ENCODE measurements at regions not wholly inside any gene's neighbourhood (a gene's known extent, or its start where the extent isn't known, plus 50 kb on each side); places are given as distances from the start of the nearest gene placed in this dataset.

DNA sequence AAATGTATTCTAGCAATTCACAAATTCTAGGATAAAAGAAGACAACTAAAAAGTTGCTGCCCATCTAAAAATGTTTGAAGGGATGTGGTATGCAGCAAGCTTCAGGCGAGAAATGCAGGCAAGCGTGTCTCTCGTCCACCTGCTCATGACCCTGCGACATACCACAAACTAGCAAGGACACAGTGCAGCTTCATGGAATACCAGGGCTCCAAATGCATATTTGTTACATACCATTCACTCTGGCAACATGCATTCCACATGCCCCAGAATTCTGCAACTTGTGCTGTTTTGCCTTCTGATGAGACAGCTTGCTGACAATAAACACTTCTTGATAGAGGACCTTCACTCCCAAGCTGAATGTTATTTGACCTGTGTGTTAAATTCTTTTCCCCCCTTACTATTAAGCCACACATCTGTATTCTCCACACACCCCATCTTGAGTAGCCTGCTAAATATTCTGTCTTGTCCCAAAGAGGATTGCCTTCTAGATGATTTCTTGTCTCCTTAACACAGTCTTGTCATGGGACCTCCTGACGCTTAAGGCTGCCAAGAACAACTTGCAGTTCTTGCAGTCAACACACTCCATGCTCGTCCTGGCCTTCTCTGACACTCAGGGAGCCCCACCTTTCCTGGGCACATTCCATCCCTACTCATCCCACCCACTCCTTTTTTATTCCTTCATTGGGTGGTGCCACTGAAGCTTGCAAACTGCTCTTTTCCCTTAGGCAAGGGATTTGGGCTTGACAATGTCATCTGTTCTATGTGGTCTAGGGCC, 340.5 kb downstream of the PIK3R1 start:
- CTCF ChIA-PET = no interaction called here
- no peak overlapping the region for H3K27ac ChIP-seq (ENCODE audit: insufficient read depth in 1 of 2, low read depth in 1 of 2, low read length in 2 of 2, poor library complexity in 1 of 2, severe bottlenecking in 2 of 2)

DNA sequence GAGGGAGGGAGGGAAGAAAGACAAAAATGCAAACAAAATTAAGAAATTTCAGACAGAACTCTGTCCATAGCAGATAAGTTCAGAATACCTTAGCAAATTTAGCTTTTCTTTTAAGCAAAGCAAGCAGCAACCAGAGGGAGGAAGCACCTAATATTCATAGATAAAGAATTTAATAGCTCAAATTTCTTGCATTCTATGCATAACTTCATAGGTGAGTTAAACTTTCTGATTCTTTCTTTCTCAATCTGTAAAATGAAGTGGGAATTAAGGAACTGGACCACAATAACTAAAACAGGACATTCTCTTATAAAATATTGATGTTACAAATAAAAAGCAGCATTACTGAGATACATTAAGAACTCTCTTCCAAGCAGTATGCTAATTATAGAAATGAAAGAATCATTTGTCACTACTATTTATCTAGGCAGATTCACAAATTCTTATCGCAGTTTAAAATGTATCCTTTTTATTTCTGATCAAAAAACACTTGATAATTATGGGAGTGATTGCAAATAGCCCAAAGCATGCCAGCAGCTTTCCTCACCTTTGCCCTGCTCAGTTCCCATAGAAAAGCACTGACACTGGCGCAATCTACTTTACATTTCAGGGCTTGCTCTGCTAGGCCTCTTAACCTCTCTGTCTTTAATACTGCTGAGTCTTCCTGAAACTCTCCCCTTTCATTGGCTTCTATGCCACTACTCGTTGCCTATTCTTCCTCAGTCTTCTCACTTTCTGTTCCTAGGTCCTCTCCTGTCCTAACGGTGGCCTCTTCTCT, 341.8 kb downstream of the PIK3R1 start:
- no peak overlapping the region for H3K27ac ChIP-seq (ENCODE audit: insufficient read depth in 1 of 2, low read depth in 1 of 2, low read length in 2 of 2, poor library complexity in 1 of 2, severe bottlenecking in 2 of 2)
- H3K9me3 ChIP-seq (ENCODE audit: control extremely low read depth in 1 of 5, control insufficient read depth in 4 of 5, insufficient read depth in 2 of 5, low read depth in 1 of 5, low read length in 4 of 5) = peaks cover 0 to 16% (median 4%) of the 10 kb centered on the region in 5 experiments
- H3K4me3 ChIP-seq (ENCODE audit: control insufficient read depth in 1 of 7, extremely low read depth in 1 of 7, insufficient read depth in 4 of 7, low read depth in 2 of 7, low read length in 6 of 7) = no peak overlapping the region
- WGBS (ENCODE audit: insufficient coverage) = 100% methylated on average over 3 of the region's 4 CpGs
- ChIA-PET POLR2A (interaction anchor here (0.5 kb wide), 1 partner anchor 202 kb away, joined by 3 read pairs; no protein-coding TSS in a partner anchor), CTCF (no interaction called here)
- H3K36me3 ChIP-seq (ENCODE audit: control insufficient read depth in 4 of 4, insufficient read depth in 4 of 4, low read length in 3 of 4) = no peaks in the 10 kb centered on the region
- peaks cover 0 to 2% (median 0%) of the 10 kb centered on the region in 4 experiments for H3K4me1 ChIP-seq (ENCODE audit: control extremely low read depth in 1 of 4, control insufficient read depth in 4 of 4, insufficient read depth in 4 of 4, low read length in 3 of 4)
- H3K27me3 ChIP-seq (replicated peaks in 2 of 5; ENCODE audit: control insufficient read depth in 4 of 5, insufficient read depth in 5 of 5, low read length in 4 of 5) = no peaks in the 10 kb centered on the region
- no peak for DNase-seq

More for the DNA sequence above, 340.5 kb downstream of the PIK3R1 start:
- POLR2A ChIA-PET = no interaction called here
- Histone ChIP-seq H3K4me1 (ENCODE audit: control extremely low read depth in 1 of 4, control insufficient read depth in 4 of 4, insufficient read depth in 4 of 4, low read length in 3 of 4) (peaks cover 0 to 2% (median 0%) of the 10 kb centered on the region in 4 experiments), H3K9me3 (ENCODE audit: control extremely low read depth in 1 of 5, control insufficient read depth in 4 of 5, insufficient read depth in 2 of 5, low read depth in 1 of 5, low read length in 4 of 5) (peaks cover 0 to 16% (median 3%) of the 10 kb centered on the region in 5 experiments), H3K27me3 (replicated peaks in 2 of 5; ENCODE audit: control insufficient read depth in 4 of 5, insufficient read depth in 5 of 5, low read length in 4 of 5) (no peaks in the 10 kb centered on the region), H3K4me3 (ENCODE audit: control insufficient read depth in 1 of 7, extremely low read depth in 1 of 7, insufficient read depth in 4 of 7, low read depth in 2 of 7, low read length in 6 of 7) (no peak overlapping the region), H3K36me3 (ENCODE audit: control insufficient read depth in 4 of 4, insufficient read depth in 4 of 4, low read length in 3 of 4) (no peaks in the 10 kb centered on the region)
- 98% methylated on average over 6 of the region's 6 CpGs for WGBS (ENCODE audit: insufficient coverage)
- DNase-seq = no peak

DNA sequence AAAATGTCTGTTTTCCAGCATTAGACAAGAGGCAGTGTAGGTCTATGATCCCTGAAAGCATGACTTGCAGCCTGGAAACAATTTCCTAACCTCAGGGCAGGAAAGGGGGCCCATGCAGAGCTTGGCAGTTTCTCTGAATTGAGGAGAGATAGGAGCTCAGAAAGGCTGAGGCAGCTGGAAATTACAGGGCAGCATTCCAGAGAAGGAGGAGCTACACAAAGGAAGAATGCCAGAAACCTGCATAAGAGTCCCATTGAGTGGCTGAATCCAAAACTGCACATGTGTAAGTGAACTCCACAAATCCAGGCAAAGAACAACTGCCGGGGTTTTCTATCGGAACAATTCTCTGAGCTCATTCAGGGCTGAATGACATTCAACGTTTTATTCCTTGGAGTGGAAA, 346.8 kb downstream of the PIK3R1 start:
- POLR2A ChIA-PET = no interaction called here
- H3K4me3 ChIP-seq (ENCODE audit: control insufficient read depth in 1 of 7, extremely low read depth in 1 of 7, insufficient read depth in 4 of 7, low read depth in 2 of 7, low read length in 6 of 7) = no peak overlapping the region
- H3K27me3 ChIP-seq (replicated peaks in 2 of 5; ENCODE audit: control insufficient read depth in 4 of 5, insufficient read depth in 5 of 5, low read length in 4 of 5) = no peaks in the 10 kb centered on the region
- H3K4me1 ChIP-seq (ENCODE audit: control extremely low read depth in 1 of 4, control insufficient read depth in 4 of 4, insufficient read depth in 4 of 4, low read length in 3 of 4) = no peaks in the 10 kb centered on the region
- H3K36me3 ChIP-seq (ENCODE audit: control insufficient read depth in 4 of 4, insufficient read depth in 4 of 4, low read length in 3 of 4) = no peaks in the 10 kb centered on the region
- CTCF ChIA-PET = no interaction called here
- no peak for DNase-seq
- WGBS (ENCODE audit: insufficient coverage) = 100% methylated on average over 2 of the region's 3 CpGs
- H3K27ac ChIP-seq (ENCODE audit: insufficient read depth in 1 of 2, low read depth in 1 of 2, low read length in 2 of 2, poor library complexity in 1 of 2, severe bottlenecking in 2 of 2) = no peak overlapping the region
- H3K9me3 ChIP-seq (ENCODE audit: control extremely low read depth in 1 of 5, control insufficient read depth in 4 of 5, insufficient read depth in 2 of 5, low read depth in 1 of 5, low read length in 4 of 5) = peaks cover 0 to 22% (median 6%) of the 10 kb centered on the region in 5 experiments

DNA sequence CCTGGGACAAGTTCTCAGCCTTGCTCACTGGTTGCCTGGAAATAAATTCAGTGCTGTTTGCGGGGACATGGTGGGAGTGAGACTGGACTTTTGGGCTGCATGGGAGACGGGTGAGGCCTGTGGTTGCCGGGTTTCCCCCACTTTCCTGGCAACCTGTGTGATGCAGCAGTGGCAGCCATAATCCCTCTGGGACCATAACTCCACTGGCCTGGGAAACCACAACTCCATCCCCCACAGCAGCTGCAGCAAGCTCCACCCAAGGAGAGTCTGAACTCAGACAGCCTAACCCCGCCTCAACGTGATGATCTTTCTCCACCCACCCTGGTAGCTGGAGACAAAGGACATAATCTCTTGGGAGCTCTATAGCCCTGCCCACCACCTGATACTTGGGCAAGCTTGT, 349.9 kb downstream of the PIK3R1 start:
- DNase-seq = peak in 2 of 3 donors; percentile 29
- Histone ChIP-seq H3K27ac (ENCODE audit: insufficient read depth in 1 of 2, low read depth in 1 of 2, low read length in 2 of 2, poor library complexity in 1 of 2, severe bottlenecking in 2 of 2) (no peak overlapping the region), H3K36me3 (ENCODE audit: control insufficient read depth in 4 of 4, insufficient read depth in 4 of 4, low read length in 3 of 4) (no peaks in the 10 kb centered on the region), H3K4me3 (ENCODE audit: control insufficient read depth in 1 of 7, extremely low read depth in 1 of 7, insufficient read depth in 4 of 7, low read depth in 2 of 7, low read length in 6 of 7) (no peak overlapping the region), H3K9me3 (ENCODE audit: control extremely low read depth in 1 of 5, control insufficient read depth in 4 of 5, insufficient read depth in 2 of 5, low read depth in 1 of 5, low read length in 4 of 5) (peaks cover 0 to 11% (median 0%) of the 10 kb centered on the region in 5 experiments), H3K27me3 (replicated peaks in 2 of 5; ENCODE audit: control insufficient read depth in 4 of 5, insufficient read depth in 5 of 5, low read length in 4 of 5) (no peaks in the 10 kb centered on the region), H3K4me1 (ENCODE audit: control extremely low read depth in 1 of 4, control insufficient read depth in 4 of 4, insufficient read depth in 4 of 4, low read length in 3 of 4) (no peaks in the 10 kb centered on the region)
- WGBS (ENCODE audit: insufficient coverage) = 74% methylated on average over 4 of the region's 5 CpGs
- ChIA-PET CTCF (no interaction called here), POLR2A (no interaction called here)

DNA sequence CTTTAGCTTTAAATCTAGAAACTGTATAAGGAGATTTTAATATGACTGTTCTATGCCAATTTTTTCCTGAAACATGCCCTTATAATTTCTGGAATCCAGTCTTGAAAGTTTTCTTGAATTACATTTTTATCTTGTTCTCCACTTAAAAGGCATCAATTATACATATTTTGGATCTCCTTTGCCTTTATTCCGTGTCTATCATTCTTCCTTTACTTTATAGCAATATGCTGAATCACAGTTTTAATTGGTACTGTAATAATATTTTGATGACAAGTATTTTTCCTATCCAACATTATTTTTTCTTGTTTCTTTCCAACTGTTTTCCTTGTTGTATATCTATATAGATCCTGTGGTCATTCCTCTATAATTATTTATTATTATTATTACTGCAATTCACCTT, 361.2 kb downstream of the PIK3R1 start:
- Histone ChIP-seq H3K27ac (ENCODE audit: insufficient read depth in 1 of 2, low read depth in 1 of 2, low read length in 2 of 2, poor library complexity in 1 of 2, severe bottlenecking in 2 of 2) (no peak overlapping the region), H3K4me1 (ENCODE audit: control extremely low read depth in 1 of 4, control insufficient read depth in 4 of 4, insufficient read depth in 4 of 4, low read length in 3 of 4) (no peaks in the 10 kb centered on the region), H3K4me3 (ENCODE audit: control insufficient read depth in 1 of 7, extremely low read depth in 1 of 7, insufficient read depth in 4 of 7, low read depth in 2 of 7, low read length in 6 of 7) (no peak overlapping the region), H3K9me3 (ENCODE audit: control extremely low read depth in 1 of 5, control insufficient read depth in 4 of 5, insufficient read depth in 2 of 5, low read depth in 1 of 5, low read length in 4 of 5) (peaks cover 0 to 3% (median 0%) of the 10 kb centered on the region in 5 experiments), H3K36me3 (ENCODE audit: control insufficient read depth in 4 of 4, insufficient read depth in 4 of 4, low read length in 3 of 4) (no peaks in the 10 kb centered on the region), H3K27me3 (replicated peaks in 2 of 5; ENCODE audit: control insufficient read depth in 4 of 5, insufficient read depth in 5 of 5, low read length in 4 of 5) (no peaks in the 10 kb centered on the region)
- no peak for DNase-seq
- ChIA-PET POLR2A (no interaction called here), CTCF (interaction anchor here (1.2 kb wide), 1 partner anchor 13 kb away, joined by 3 read pairs; no protein-coding TSS in a partner anchor)
- WGBS (ENCODE audit: insufficient coverage) = no CpG with 5 or more reads among the region's 1 CpG

DNA sequence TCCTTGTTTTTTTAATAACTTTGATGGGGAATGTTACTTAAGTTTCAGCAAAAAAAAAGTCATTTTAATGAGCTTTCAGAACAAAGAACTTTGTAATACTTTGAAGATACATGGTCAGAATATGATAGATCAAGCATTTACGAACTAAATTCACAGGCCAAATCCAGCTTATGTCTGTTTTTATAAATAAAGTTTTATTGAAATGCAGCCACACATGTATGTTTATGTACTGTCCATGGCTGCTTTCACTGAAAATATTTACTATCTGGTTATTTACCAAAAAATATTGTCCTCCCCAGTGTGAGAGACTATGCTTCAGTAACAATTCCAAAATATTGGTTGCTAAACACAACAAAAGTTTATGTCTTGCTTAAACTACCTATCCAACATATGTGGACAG, 366.7 kb downstream of the PIK3R1 start:
- ChIA-PET CTCF (no interaction called here), POLR2A (no interaction called here)

DNA sequence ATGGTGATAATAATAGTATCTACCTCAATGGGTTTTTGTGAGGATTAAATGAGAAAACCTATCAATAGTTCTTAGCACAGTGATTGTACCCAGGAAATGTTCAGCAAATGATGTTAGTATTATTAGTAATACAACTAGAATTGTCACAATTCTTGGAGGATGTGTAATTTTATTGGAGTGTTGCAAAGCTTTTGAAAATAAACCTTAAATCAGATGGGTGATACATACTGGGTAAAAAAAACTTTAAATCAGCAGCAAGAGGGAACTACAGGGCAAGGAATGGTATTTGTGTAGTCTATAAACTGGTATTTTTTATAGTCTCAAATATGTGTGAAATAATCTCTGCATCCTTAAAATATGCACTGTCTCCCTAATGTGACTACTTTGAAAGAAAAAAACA, 371.6 kb downstream of the PIK3R1 start:
- Histone ChIP-seq H3K27ac (ENCODE audit: insufficient read depth in 1 of 2, low read depth in 1 of 2, low read length in 2 of 2, poor library complexity in 1 of 2, severe bottlenecking in 2 of 2) (no peak overlapping the region), H3K4me3 (ENCODE audit: control insufficient read depth in 1 of 7, extremely low read depth in 1 of 7, insufficient read depth in 4 of 7, low read depth in 2 of 7, low read length in 6 of 7) (no peak overlapping the region), H3K4me1 (ENCODE audit: control extremely low read depth in 1 of 4, control insufficient read depth in 4 of 4, insufficient read depth in 4 of 4, low read length in 3 of 4) (no peaks in the 10 kb centered on the region), H3K36me3 (ENCODE audit: control insufficient read depth in 4 of 4, insufficient read depth in 4 of 4, low read length in 3 of 4) (no peaks in the 10 kb centered on the region), H3K9me3 (ENCODE audit: control extremely low read depth in 1 of 5, control insufficient read depth in 4 of 5, insufficient read depth in 2 of 5, low read depth in 1 of 5, low read length in 4 of 5) (no peaks in the 10 kb centered on the region), H3K27me3 (replicated peaks in 2 of 5; ENCODE audit: control insufficient read depth in 4 of 5, insufficient read depth in 5 of 5, low read length in 4 of 5) (no peaks in the 10 kb centered on the region)
- no peak for DNase-seq
- CTCF ChIA-PET = no interaction called here
- POLR2A ChIA-PET = no interaction called here

More for the DNA sequence above, 366.7 kb downstream of the PIK3R1 start:
- H3K27me3 ChIP-seq (replicated peaks in 2 of 5; ENCODE audit: control insufficient read depth in 4 of 5, insufficient read depth in 5 of 5, low read length in 4 of 5) = no peaks in the 10 kb centered on the region
- H3K27ac ChIP-seq (ENCODE audit: insufficient read depth in 1 of 2, low read depth in 1 of 2, low read length in 2 of 2, poor library complexity in 1 of 2, severe bottlenecking in 2 of 2) = no peak overlapping the region
- no CpG with 5 or more reads among the region's 1 CpG for WGBS (ENCODE audit: insufficient coverage)
- H3K4me1 ChIP-seq (ENCODE audit: control extremely low read depth in 1 of 4, control insufficient read depth in 4 of 4, insufficient read depth in 4 of 4, low read length in 3 of 4) = no peaks in the 10 kb centered on the region
- H3K4me3 ChIP-seq (ENCODE audit: control insufficient read depth in 1 of 7, extremely low read depth in 1 of 7, insufficient read depth in 4 of 7, low read depth in 2 of 7, low read length in 6 of 7) = no peak overlapping the region
- H3K36me3 ChIP-seq (ENCODE audit: control insufficient read depth in 4 of 4, insufficient read depth in 4 of 4, low read length in 3 of 4) = no peaks in the 10 kb centered on the region
- no peaks in the 10 kb centered on the region for H3K9me3 ChIP-seq (ENCODE audit: control extremely low read depth in 1 of 5, control insufficient read depth in 4 of 5, insufficient read depth in 2 of 5, low read depth in 1 of 5, low read length in 4 of 5)
- no peak for DNase-seq

Data from common myeloid progenitor, CD34-positive (primary cell).